Ectodermal cell (in vitro differentiated cells): ENCODE measurements at regions not wholly inside any gene's neighbourhood (a gene's known extent, or its start where the extent isn't known, plus 50 kb on each side); places are given as distances from the start of the nearest gene placed in this dataset.

Experiments used
- H3K27ac ChIP-seq: 2 replicates; pipeline ENCODE4 v1.7.0; 2013; ENCODE audit warnings: mild to moderate bottlenecking, low read depth, low read length; ENCODE audit not compliant: insufficient read depth, poor library complexity, severe bottlenecking
- H3K27me3 ChIP-seq: 2 replicates; pipeline ENCODE4 v1.7.0; 2013; ENCODE audit warnings: mild to moderate bottlenecking, low read length; ENCODE audit not compliant: insufficient read depth, control insufficient read depth, poor library complexity, severe bottlenecking
- H3K36me3 ChIP-seq: one replicate; pipeline ENCODE4 v1.7.0; 2013; ENCODE audit warnings: low read length; ENCODE audit not compliant: control insufficient read depth, insufficient read depth
- H3K4me1 ChIP-seq: one replicate; pipeline ENCODE4 v1.7.0; 2013; ENCODE audit warnings: low read length; ENCODE audit not compliant: control insufficient read depth, insufficient read depth
- H3K4me3 ChIP-seq: 2 replicates; pipeline ENCODE4 v1.7.0; 2013; ENCODE audit warnings: low read depth, low read length, control low read depth; ENCODE audit not compliant: insufficient read depth
- H3K9me3 ChIP-seq: 2 replicates; pipeline ENCODE4 v1.7.0; 2013; ENCODE audit warnings: mild to moderate bottlenecking, low read length, moderate library complexity; ENCODE audit not compliant: control insufficient read depth
- whole genome bisulfite sequencing, 2 experiments: methylation state at CpG; one replicate each; pipeline ENCODE4 v1.1.7; 2013; ENCODE audit warnings: missing lambda C conversion rate in 2 of 2; 5-methylcytosine and 5-hydroxymethylcytosine counted together

DNA sequence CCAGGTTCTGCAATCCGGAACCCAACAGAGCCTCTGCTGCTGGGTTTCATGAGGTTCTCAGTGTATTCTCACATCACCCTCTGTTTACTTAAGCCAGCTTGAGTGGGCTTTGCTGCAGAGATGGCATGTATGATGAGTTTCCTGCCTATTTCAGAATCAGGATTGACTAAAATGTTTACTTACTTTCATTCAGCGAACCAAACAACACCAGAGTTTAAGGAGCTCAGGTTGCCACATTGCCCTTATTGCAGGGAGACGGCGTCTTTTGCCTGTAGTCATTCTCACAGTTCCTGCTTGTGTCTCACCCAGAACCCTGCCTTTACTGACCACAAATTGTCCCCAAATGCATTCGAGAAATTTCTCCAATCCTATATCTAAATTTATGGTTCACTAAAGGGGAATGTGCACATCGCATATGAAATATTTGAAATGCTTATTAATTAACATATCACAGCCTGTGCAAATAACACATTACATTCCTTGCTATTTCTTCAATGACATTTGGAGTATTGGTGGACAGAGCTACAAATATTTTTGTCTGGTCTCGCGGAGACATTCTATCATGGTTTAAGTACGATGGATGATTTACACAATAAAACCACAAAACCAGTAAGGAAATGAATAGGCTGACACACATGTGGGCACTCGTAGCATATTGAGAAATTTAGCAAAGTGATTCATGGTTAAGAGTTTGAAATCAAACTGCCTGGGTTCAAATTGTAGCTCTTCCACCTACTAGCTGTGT is 377.2 kb upstream of the CFAP20DC start:
- Histone ChIP-seq H3K36me3 (no peaks in the 10 kb centered on the region), H3K27me3 (no peaks in the 10 kb centered on the region), H3K27ac (no peak overlapping the region), H3K4me3 (no peak overlapping the region), H3K9me3 (no peaks in the 10 kb centered on the region), H3K4me1 (no peaks in the 10 kb centered on the region)
- 93 to 95% methylated on average over 9 to 10 of the region's 10 CpGs for WGBS, 2 experiments

DNA sequence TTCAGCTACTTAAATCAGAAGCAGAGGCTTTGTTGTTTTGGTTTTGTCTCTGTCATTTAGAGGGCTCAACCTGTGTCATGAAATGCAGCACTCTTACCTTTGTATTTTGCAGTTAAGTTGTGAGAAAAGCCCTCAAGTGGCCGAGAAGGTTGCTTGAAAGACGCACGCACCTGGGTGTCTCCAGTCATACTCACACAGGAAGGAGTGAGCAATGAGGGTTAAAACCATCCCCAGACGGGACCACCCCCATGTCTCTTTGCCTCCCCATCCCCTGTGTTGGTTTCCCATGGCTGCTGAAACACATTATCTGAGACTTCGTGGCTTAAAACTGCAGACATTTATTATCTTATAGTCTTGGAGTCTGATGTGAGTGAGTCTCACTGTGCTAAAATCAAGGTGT is 376.1 kb upstream of the CFAP20DC start:
- Histone ChIP-seq H3K9me3 (no peaks in the 10 kb centered on the region), H3K27ac (no peak overlapping the region), H3K4me3 (no peak overlapping the region), H3K27me3 (no peaks in the 10 kb centered on the region), H3K36me3 (no peaks in the 10 kb centered on the region), H3K4me1 (no peaks in the 10 kb centered on the region)
- 90 to 92% methylated on average over 5 of the region's 5 CpGs for WGBS, 2 experiments

DNA sequence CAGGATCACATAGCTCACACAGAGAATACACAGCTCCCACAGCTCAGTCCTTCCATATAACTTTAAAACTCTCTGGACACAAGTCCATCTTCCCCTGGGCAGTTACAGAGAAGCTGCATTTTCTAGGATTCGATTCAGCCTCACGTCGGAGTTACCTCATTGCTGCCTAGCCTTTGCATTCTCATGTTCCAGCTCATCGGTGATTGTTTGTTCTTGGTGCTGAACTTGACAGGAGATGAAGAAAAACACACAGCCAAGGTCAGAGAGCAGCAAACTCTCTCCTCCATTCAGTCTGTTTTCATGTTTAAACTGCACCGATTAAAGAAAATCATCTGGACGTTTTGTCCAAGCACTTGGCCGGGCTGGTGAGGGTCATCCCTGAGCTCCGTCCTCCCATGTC is 375.5 kb upstream of the CFAP20DC start:
- Histone ChIP-seq H3K27me3 (no peaks in the 10 kb centered on the region), H3K4me1 (no peaks in the 10 kb centered on the region), H3K4me3 (no peak overlapping the region), H3K9me3 (no peaks in the 10 kb centered on the region), H3K36me3 (no peaks in the 10 kb centered on the region), H3K27ac (no peak overlapping the region)
- 87% methylated on average over 8 of the region's 8 CpGs for WGBS, 2 experiments

DNA sequence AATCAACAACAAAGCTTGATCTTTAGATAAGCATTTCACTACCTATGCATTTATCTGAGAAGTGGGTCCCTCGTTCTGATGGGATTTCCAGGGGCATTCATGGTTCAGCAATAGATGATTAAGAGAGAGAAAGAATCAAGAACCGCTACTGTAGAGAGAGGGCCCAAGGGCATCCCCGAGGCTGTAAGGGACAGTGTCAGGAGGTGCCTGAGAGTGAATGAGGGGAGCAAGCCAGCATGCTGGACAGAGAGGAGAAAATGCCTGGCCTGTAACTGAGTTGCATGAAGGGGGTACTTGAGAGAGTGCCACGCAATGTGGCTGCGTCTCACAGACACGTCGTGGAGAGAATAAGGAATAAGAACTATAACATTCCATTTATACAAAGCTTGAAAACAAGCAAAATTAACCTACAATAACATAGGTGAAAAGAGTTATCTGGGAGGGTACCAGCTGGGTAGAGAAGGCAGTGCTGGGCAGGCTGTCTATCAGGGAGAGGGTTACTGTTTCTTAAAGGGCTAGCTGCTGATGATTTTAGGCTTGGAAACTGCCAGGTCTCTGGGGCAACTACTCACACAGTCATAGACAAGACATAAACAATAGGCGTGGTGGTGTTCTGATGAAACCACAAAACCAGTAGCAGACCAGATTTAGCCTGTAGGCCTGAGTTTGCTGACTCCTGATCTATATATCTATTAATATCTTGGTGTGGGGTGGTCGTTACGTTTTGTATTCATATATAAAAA is 374.6 kb upstream of the CFAP20DC start:
- 88 to 90% methylated on average over 3 to 7 of the region's 10 CpGs for WGBS, 2 experiments
- Histone ChIP-seq H3K27me3 (no peaks in the 10 kb centered on the region), H3K4me3 (no peak overlapping the region), H3K4me1 (no peaks in the 10 kb centered on the region), H3K27ac (no peak overlapping the region), H3K36me3 (no peaks in the 10 kb centered on the region), H3K9me3 (no peaks in the 10 kb centered on the region)

DNA sequence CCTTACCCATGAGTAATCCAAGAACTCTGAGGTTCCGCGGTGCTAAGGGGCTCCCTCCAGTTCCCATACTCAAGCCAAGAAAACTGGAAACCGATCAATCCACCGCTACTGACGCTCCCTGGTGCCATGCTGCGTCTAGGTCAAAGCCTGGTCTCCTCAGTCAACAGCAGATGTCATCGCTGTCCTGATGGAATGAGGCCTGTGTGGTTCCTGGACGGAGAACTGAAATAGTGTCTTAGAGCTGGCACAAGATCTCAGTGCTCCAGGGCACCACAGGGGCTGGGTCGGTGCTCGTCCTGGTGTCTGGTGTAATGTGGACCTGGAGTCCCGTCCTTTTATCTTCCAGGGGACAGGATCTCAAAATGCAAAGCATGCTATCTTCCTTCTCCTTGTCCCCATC is 373.9 kb upstream of the CFAP20DC start:
- no peaks in the 10 kb centered on the region for H3K9me3 ChIP-seq
- no peaks in the 10 kb centered on the region for H3K4me1 ChIP-seq
- H3K27me3 ChIP-seq = no peaks in the 10 kb centered on the region
- H3K36me3 ChIP-seq = no peaks in the 10 kb centered on the region
- H3K27ac ChIP-seq = no peak overlapping the region
- 83 to 86% methylated on average over 11 of the region's 11 CpGs for WGBS, 2 experiments
- H3K4me3 ChIP-seq = no peak overlapping the region

DNA sequence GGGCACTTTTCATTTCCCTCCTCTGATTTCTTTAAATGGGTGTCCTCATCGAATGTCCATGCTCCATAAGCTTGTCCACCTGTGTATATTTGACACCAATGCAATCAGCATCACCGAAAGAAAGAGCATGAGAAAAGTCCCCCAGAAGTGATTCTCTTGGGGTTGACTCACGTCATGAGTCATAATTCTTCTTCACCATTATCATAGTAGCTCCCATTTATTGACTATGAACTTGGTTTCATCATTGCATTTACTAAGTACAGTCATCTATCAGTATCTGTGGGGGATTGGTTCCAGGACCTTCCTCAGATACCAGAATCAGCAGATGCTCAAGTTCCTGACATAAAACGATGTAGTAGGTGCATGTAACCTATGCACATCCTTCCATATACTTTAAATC is 372.5 kb upstream of the CFAP20DC start:
- Histone ChIP-seq H3K36me3 (no peaks in the 10 kb centered on the region), H3K27me3 (no peaks in the 10 kb centered on the region), H3K27ac (no peak overlapping the region), H3K9me3 (no peaks in the 10 kb centered on the region), H3K4me3 (no peak overlapping the region), H3K4me1 (no peaks in the 10 kb centered on the region)
- WGBS, 2 experiments = 68 to 72% methylated on average over 4 of the region's 4 CpGs

DNA sequence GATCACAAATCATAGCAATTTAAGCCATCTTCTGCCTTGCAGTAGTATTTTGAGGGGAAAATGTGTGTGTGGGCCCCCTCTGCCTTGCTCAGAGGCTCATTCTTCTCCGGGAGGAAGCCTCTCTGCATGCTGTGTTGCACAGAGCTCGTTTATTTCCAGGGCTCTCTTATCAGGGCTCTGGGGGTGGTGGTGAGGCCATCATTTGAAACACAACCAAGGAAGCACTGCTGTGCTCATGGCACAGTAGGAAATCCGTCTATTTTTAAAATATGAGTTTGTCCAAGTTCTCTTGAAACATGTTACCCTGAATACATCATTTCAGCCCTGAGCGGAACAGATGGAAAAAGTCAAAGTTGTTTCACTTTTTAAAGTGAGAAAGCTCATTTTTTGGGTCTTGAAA is 369.0 kb upstream of the CFAP20DC start:
- no peaks in the 10 kb centered on the region for H3K27me3 ChIP-seq
- no peaks in the 10 kb centered on the region for H3K9me3 ChIP-seq
- no peaks in the 10 kb centered on the region for H3K4me1 ChIP-seq
- H3K4me3 ChIP-seq = no peak overlapping the region
- H3K27ac ChIP-seq = no peak overlapping the region
- H3K36me3 ChIP-seq = no peaks in the 10 kb centered on the region
- 53 to 57% methylated on average over 4 of the region's 4 CpGs for WGBS, 2 experiments

DNA sequence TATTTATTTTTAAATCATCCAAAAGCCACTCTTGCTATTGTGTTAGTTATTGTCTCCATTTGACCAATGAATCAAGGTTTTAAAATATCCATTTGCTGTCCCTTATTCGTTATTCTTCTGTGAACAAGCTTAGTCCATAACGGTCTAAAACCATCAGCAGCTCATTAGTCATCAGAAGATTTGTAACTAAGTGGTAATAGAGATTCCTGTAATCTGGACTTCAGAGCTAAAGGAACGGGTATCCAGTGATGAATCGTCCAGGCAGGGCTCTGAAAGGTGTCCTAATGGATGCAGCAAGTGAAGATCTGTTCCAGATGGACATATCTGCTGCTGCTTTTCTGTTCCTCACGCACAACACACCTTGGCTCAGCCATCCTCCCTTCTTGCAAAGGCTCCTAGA is 362.7 kb upstream of the CFAP20DC start:
- 92 to 94% methylated on average over 5 of the region's 5 CpGs for WGBS, 2 experiments
- no peak overlapping the region for H3K27ac ChIP-seq
- no peaks in the 10 kb centered on the region for H3K9me3 ChIP-seq
- no peak overlapping the region for H3K4me3 ChIP-seq
- no peaks in the 10 kb centered on the region for H3K4me1 ChIP-seq
- H3K27me3 ChIP-seq = peaks cover 7% of the 10 kb centered on the region
- no peaks in the 10 kb centered on the region for H3K36me3 ChIP-seq

DNA sequence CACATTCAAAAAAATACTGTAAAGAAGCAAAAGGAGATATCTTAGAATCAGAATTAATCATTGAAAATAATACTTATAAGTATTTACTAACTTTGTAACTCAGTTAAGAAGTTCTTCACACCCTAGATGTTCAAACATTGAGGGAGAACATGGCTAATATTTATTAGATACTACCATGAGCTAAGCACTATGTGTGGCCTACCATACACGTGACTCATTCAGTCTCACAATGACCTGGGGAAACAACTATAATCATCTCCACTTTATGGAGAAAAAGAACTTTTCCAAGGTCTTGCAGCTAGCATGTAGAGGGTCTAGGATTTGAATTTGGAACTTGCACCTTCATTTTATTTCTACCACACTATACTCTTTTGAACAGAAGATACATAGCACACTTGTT is 361.9 kb upstream of the CFAP20DC start:
- no peaks in the 10 kb centered on the region for H3K36me3 ChIP-seq
- 92 to 100% methylated on average over 1 of the region's 1 CpG for WGBS, 2 experiments
- no peaks in the 10 kb centered on the region for H3K4me1 ChIP-seq
- H3K4me3 ChIP-seq = no peak overlapping the region
- H3K27me3 ChIP-seq = peaks cover 11% of the 10 kb centered on the region
- H3K9me3 ChIP-seq = no peaks in the 10 kb centered on the region
- H3K27ac ChIP-seq = no peak overlapping the region

DNA sequence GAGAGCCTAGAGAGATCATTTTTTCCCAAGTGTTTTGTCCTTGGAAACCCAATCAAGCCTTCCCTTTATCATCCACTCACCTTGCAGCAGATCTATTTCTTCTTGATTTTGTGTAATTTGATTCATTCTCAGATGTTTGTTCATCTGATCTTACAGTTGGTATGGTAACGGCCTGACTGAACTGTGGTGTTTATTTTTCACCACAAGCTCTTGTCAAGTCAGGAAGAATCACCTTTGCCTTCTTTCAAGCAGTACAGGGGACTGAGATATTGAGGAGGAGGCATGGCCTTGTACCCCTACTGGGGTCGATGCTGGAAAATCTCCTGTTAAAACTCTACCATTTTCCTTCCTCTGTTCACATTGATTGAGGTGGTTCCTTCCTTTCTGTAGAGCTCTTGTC is 361.4 kb upstream of the CFAP20DC start:
- no peaks in the 10 kb centered on the region for H3K36me3 ChIP-seq
- no peak overlapping the region for H3K4me3 ChIP-seq
- WGBS, 2 experiments = 92 to 93% methylated on average over 2 of the region's 2 CpGs
- peaks cover 12% of the 10 kb centered on the region for H3K27me3 ChIP-seq
- no peak overlapping the region for H3K27ac ChIP-seq
- no peaks in the 10 kb centered on the region for H3K4me1 ChIP-seq
- H3K9me3 ChIP-seq = no peaks in the 10 kb centered on the region
